ENCODE measurements at regions not wholly inside any gene's neighbourhood (a gene's known extent, or its start where the extent isn't known, plus 50 kb on each side); places are given as distances from the start of the nearest gene placed in this dataset.

- no peaks in the 10 kb centered on the region for H3K4me1 ChIP-seq (ENCODE audit: low read length)
- H3K4me2 ChIP-seq (ENCODE audit: low read length), result no peak overlapping the region
- H3K9me3 ChIP-seq (ENCODE audit: insufficient read depth, low read length), result no peaks in the 10 kb centered on the region
- H3K9ac ChIP-seq (ENCODE audit: low read length), result no peak overlapping the region
- H2AFZ ChIP-seq (ENCODE audit: low read depth, low read length), result no peak overlapping the region
- TF ChIP-seq CTCF (IDR thresholded peaks at IDR 0.05; ENCODE audit: low read depth, low read length), result no peak
- no peak for TF ChIP-seq EZH2phosphoT487 (IDR thresholded peaks at IDR 0.05; ENCODE audit: low read depth)
- no peak overlapping the region for H3K4me3 ChIP-seq (ENCODE audit: low read length)
- H3K36me3 ChIP-seq (replicated peaks; ENCODE audit: low read depth, low read length), result no peaks in the 10 kb centered on the region
- no peaks in the 10 kb centered on the region for H3K27me3 ChIP-seq (ENCODE audit: low read depth, low read length)
- H4K20me1 ChIP-seq (ENCODE audit: insufficient read depth, low read length), result no peaks in the 10 kb centered on the region
- H3K27ac ChIP-seq (ENCODE audit: low read length), result no peak overlapping the region
- H3K79me2 ChIP-seq (ENCODE audit: low read length), result no peaks in the 10 kb centered on the region
These were observed 108.1 kb upstream of the G2E3 start for GRCh38 chr14:30450631-30451545.

GRCh38 chr14:30456296-30456695 lies 102.7 kb upstream of the G2E3 start:
- no peaks in the 10 kb centered on the region for H3K4me1 ChIP-seq (ENCODE audit: low read length)
- H3K4me2 ChIP-seq (ENCODE audit: low read length), result no peak overlapping the region
- H3K4me3 ChIP-seq (ENCODE audit: low read length), result no peak overlapping the region
- no peaks in the 10 kb centered on the region for H3K9me3 ChIP-seq (ENCODE audit: insufficient read depth, low read length)
- no peaks in the 10 kb centered on the region for H3K27me3 ChIP-seq (ENCODE audit: low read depth, low read length)
- H3K27ac ChIP-seq (ENCODE audit: low read length), result no peak overlapping the region
- H3K79me2 ChIP-seq (ENCODE audit: low read length), result no peaks in the 10 kb centered on the region
- TF ChIP-seq CTCF (IDR thresholded peaks at IDR 0.05; ENCODE audit: low read depth, low read length), result no peak
- no peak for TF ChIP-seq EZH2phosphoT487 (IDR thresholded peaks at IDR 0.05; ENCODE audit: low read depth)
- H3K9ac ChIP-seq (ENCODE audit: low read length), result no peak overlapping the region
- H2AFZ ChIP-seq (ENCODE audit: low read depth, low read length), result no peak overlapping the region
- H4K20me1 ChIP-seq (ENCODE audit: insufficient read depth, low read length), result no peaks in the 10 kb centered on the region
- no peaks in the 10 kb centered on the region for H3K36me3 ChIP-seq (replicated peaks; ENCODE audit: low read depth, low read length)

DNA sequence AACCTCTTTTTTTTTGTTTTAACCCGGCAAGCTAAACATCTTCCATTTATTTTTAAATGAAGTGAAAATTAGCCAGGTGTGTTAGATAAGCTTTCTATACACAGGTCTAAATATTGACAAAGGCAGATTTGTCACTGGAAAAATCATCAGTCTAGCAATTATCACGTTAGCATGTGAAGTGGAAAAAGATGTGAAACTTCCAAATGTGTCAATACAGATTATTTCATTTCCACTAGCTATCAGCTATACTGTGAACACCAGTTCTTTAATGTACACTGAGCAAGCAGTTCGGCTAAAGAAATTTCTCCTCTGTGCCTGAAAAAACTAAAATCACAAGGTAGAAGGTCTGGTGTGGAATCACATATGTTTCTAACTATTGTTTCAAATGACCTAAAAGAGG lies 96.6 kb upstream of the G2E3 start:
- Histone ChIP-seq H2AFZ (ENCODE audit: low read depth, low read length) (no peak overlapping the region), H3K9me3 (ENCODE audit: insufficient read depth, low read length) (no peaks in the 10 kb centered on the region), H3K4me2 (ENCODE audit: low read length) (no peak overlapping the region), H3K27me3 (ENCODE audit: low read depth, low read length) (no peaks in the 10 kb centered on the region), H3K79me2 (ENCODE audit: low read length) (no peaks in the 10 kb centered on the region), H3K4me3 (ENCODE audit: low read length) (no peak overlapping the region), H3K36me3 (replicated peaks; ENCODE audit: low read depth, low read length) (no peaks in the 10 kb centered on the region), H3K4me1 (ENCODE audit: low read length) (no peaks in the 10 kb centered on the region), H3K27ac (ENCODE audit: low read length) (no peak overlapping the region), H4K20me1 (ENCODE audit: insufficient read depth, low read length) (no peaks in the 10 kb centered on the region), H3K9ac (ENCODE audit: low read length) (no peak overlapping the region)
- TF ChIP-seq CTCF (IDR thresholded peaks at IDR 0.05; ENCODE audit: low read depth, low read length), result no peak
- TF ChIP-seq EZH2phosphoT487 (IDR thresholded peaks at IDR 0.05; ENCODE audit: low read depth), result no peak

- Histone ChIP-seq H3K27ac (ENCODE audit: low read length) (no peak overlapping the region), H3K79me2 (ENCODE audit: low read length) (no peaks in the 10 kb centered on the region), H3K9ac (ENCODE audit: low read length) (no peak overlapping the region), H3K4me1 (ENCODE audit: low read length) (no peaks in the 10 kb centered on the region), H4K20me1 (ENCODE audit: insufficient read depth, low read length) (no peaks in the 10 kb centered on the region), H3K27me3 (ENCODE audit: low read depth, low read length) (no peaks in the 10 kb centered on the region), H3K9me3 (ENCODE audit: insufficient read depth, low read length) (no peaks in the 10 kb centered on the region), H3K36me3 (replicated peaks; ENCODE audit: low read depth, low read length) (no peaks in the 10 kb centered on the region), H2AFZ (ENCODE audit: low read depth, low read length) (no peak overlapping the region), H3K4me2 (ENCODE audit: low read length) (no peak overlapping the region), H3K4me3 (ENCODE audit: low read length) (no peak overlapping the region)
- TF ChIP-seq CTCF (IDR thresholded peaks at IDR 0.05; ENCODE audit: low read depth, low read length) (no peak), EZH2phosphoT487 (IDR thresholded peaks at IDR 0.05; ENCODE audit: low read depth) (no peak)
These were observed 94.5 kb upstream of the G2E3 start for GRCh38 chr14:30464481-30464880.

Measured in OCI-LY3 (cell line).